HK-2 (cell line): ENCODE measurements at regions not wholly inside any gene's neighbourhood (a gene's known extent, or its start where the extent isn't known, plus 50 kb on each side); places are given as distances from the start of the nearest gene placed in this dataset.

Experiments
- DNase-seq: peaks from one replicate; pipeline ENCODE4 v3.0.0-alpha.2; 2018; ENCODE audit not compliant: unreplicated experiment

DNA sequence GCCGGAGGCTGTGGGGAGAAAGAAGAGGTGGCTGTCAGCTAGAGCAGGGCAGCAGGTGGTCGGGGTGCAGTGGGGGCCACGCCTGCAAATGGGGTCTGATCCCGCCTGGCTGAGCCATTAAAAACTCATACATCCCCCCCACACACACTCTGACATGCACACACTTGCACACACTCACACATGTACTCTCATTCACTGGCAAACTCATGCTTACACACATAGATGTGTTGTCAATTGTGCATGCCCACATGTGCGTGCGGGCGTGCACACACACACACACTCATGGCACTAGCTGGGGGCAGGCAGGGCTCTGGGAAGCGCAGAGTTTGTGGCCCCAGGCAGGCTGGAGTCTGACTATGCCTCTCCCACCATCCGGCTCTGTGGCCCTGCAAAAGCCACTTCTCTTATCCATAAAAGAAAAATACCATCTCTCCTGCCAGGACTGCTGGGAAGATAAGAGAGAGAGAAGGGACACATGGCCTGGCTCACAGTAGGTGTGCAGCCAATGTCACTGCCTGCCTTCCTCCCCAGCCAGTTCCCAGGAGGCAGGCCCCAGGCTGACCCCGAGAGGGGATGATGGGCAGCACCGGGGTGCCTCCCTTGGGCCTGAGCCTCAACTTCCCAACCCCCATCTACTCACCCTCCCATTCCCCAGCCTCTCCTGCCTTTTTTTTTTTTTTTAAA is 163.5 kb upstream of the LINGO1 start:
- DNase-seq: no peak

DNA sequence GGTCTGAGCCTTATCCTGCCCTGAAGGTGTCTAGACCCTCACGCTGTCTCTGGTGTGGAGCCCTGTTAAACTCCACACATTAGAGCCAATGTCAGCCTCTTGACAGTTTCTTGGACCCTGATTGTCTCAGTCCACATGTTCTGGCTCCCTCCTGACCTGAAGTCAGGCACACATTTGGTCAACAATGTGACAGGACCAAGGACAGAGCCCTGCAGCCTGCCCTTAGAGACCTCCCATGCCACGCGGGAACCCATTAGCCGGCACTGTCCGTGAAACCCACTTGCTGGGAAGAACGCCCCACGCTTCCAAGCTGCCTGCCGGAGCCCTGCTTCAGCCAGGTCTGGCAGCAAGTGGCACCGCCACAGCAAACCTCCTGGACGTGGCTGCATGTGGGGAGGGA is 162.7 kb upstream of the LINGO1 start:
- no peak for DNase-seq

DNA sequence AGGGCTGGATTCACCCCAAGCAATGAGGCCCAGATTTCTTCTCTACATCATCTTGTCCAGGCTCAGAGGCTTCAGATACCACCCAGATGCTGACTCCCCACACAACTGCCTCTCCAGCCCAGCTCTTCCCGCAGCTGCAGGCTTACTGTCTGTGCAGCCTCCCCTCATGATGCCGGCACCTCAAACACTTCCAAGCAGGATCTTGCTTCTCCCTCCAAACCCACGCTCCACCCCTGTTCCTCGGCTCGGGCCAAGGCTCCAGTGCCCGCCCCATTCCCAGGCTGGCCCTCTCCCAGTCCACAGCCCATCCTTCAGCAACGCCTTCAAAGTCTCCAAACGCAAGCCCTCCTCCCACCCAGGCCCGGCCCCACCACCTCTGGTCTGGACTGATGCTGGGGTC is 159.2 kb upstream of the LINGO1 start:
- DNase-seq: no peak

DNA sequence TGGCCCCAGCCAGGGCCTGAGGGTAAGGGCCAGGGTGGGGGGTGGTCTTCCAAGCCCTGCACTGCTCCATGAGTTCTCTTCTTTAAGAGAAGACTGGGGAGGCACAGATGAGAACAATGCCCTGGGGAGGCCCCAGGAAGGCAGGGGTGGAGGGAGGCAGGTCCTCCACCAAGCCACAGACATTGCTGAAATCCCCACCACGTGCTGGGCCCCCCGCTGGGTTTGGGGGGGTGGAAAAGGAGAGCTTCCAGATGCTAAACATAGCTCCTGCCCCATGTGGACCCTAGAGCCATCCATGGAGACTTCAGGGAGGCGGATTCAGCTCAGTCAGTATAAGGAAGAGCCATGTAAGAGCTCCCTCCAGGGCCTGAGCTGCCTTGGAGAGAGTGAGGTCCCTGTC is 157.8 kb upstream of the LINGO1 start:
- no peak for DNase-seq

DNA sequence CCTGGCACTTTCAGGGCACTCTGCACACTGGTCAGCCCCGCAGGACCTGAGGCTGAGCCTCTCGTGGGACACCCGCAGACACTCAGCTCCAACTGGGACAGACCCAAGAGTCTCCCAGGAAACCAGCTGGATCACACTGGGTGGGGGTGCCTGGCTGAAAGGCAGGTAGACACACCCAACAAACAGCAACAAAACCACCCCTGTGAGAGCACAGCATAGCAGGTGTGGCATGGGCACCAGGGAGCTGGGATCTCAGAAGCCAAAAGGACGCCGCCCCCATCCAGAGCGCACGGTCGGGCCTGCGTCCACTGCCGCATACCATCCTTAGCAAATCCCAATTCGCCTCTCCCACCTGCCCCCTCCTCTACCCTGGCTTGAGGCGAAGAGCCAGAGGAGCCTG is 154.2 kb upstream of the LINGO1 start:
- DNase-seq: no peak

DNA sequence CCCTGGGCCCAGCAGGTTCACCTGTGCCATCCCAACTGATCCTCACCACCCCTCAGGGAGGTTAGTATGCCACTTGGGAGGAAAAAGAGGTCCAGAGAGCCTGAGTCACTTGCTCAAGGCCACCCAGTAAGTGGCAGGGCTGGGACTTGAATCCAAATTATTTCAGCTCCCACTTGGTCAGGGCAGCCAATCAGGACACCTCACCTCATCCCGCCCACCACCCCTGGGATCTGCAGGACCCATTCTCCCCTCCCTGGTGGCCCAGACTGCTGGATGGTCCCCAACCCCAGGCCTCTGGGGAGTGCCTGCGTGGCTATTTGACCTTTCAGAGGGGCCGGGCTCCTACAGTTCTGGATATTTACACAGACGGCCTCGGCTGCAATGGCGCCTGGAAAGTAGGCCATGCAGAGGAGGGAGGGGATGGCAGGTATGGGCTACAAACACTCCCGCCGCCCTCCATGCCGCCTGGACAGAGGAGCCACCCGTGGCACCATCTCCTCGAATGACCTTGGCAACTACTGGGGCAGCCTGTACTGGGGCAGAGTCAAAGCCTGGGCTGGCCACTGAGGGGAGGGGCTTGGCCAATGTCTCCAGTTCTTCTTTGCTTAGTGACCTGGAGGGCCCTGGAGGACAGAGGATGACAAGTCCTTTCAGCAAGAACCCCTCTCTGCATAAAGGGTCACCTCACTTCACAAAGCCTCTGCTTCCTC is 153.6 kb upstream of the LINGO1 start:
- DNase-seq: no peak

DNA sequence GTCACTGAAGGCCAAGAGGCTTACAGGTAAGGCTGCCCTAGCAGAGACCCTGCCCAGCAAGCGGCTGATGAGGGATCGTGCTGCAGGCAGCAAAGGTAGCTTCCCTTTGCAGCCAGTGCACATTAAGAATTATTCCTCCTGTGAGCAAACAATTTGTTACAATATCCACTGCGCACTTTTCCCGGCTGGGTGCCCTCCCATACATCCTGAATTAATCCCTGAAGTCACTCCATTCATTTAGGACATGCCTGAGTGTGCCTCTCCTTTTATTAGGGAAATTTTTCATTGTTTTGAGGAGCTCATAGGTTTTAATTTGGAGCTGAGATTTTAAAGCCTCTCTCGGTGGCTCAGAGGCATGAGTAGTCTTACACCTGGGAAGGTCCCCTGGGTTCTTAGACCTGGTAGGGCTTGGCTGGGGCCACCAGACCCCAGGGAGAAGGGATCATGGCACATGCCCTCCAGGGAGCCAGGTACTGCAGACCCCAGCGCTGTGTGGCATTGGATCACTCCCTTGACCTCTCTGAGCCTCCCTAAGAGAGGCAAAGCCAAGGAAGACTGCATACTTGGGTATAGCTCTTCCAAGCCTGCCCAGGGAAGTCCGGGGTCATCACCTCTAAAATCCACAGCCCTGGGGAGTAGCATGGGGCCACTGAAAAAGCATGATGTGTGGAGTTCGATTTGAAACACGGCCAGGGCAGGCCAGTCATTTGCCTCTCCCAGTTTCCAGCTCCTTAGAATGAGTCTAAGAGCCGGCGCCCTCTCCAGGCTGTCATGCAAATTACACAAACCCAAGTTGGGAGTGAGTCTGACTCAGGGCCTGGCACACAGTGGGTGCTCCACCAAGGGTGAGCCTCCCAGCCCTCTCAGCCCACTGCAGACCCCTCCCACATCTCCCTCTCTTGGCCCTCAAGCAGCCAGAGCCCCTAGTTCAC is 151.9 kb upstream of the LINGO1 start:
- DNase-seq: no peak

DNA sequence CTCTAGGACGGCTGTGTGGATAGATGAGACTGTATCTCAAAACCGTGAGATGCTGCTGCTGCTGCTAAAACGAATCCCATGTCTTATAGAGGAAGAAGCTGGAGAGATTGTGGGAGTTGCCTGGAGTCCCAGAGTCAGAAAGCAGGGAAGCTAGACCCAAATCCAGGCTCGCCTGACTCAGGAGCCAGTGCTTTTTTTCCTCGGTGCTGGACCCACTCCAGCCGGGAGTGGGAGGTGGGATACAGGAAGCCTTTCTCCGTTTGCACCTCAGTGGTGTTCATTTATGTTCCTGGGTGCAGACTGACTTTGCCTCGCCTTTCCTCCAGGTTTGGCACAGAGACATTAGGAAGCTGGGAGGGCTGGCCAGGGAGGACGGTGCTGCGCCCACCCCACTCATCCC is 150.9 kb upstream of the LINGO1 start:
- DNase-seq: no peak

DNA sequence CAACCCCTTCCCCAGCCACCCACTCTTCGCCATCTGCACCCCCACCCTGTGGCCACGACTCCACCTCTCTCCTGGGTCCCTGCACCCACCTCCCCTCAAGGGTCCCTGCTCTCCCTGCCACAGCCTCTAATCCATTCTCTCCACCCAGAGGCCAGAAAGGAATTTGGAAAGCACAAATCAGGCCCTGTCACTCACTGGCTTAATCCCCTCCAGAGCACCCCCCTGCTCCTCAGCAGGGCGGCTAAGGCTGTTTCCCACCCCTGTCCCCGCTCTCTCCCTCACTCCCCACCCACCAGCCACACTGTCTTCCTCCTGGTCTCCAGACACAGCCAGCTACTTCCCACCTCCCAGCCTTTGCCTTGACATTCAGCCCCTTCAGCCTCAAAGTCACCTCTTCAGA is 150.0 kb upstream of the LINGO1 start:
- DNase-seq: no peak

DNA sequence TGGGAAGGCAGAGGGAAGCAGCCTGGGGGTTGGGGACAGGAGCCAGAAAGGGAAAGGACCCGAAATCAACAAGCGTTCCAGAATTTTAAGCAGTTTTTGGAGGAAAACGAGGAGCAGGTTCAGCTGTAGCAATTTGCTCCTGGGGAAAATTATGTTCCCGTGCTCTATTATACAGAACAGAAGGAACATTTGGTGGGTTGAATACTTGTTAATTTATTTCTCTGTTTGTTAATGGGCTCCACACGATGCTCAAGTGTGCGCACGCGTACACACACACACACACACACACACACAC is 149.2 kb upstream of the LINGO1 start:
- DNase-seq: no peak

DNA sequence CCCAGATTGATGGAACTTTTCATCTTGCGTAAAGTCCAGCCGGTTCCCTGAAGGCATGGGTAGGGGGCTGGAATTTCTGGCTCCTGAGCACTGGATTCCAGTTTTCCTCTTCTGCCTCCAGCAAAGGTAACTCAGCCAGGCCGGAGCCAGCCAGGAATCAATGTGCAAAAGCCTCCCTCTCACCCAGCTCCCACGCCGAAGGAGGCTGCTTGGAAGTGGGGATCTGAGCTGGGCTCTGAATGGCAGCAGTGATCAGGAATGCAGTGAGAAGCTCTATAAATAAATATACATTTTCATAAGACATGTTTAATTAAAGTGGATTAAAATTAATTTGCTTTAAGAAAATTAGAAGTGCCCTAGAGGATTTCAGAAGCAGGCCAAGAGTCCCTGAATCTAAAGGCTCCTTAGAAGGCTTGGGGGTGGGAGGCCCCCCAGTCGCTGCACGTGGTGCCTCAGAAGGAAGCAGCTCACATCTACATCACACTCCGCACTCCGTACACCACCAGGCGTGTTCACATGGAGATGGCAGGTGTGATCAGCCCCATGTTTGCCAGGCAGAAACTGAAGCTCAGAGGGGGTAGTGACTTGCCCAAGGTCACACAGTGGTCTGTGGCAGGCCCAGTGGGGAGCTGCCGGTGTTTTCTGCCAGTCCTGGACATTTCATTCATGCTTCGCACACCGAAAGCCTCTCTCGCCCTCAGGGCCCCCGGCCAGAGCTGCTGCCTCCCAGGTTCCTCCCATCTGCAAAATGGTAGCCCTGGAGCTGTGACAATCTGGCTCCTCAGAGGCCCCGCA is 148.6 kb upstream of the LINGO1 start:
- no peak for DNase-seq

DNA sequence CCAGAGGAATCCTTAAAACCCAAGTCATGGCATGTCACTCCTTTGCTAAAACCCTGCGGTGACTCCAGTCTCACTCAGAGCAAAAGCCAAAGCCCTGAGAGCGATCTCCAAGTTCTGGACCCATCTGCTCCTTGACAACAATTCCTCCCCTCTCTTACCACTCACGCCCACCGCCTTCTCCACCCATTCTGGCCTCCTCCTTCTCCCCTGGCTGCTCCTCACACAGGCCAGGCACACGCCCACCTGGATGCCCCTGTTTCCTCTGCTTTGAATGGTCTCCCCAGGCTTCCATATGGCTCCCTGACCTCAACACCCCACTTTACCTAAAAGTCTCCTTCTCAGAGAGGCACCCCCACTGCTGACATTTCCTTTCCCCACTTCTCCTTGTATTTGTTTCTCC is 146.1 kb upstream of the LINGO1 start:
- no peak for DNase-seq

DNA sequence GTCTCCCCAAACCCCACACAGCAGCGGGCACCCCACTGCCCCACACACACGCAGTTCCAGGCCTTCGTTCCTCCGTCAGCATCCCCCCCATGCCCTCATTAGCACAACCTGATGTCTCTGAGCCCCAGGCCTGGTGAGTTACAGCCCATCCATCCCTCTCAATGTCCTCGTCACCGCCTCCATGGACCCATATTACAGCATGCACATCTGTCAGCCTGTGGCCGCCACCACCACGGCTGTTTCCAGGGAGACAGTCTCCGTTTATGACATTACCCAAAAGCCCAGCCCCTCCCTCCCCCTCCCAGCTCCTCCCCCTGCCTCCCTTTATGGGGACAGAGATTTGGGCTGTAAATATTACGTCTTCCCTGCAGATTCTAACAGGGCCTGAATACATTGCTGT is 143.1 kb upstream of the LINGO1 start:
- DNase-seq: no peak

DNA sequence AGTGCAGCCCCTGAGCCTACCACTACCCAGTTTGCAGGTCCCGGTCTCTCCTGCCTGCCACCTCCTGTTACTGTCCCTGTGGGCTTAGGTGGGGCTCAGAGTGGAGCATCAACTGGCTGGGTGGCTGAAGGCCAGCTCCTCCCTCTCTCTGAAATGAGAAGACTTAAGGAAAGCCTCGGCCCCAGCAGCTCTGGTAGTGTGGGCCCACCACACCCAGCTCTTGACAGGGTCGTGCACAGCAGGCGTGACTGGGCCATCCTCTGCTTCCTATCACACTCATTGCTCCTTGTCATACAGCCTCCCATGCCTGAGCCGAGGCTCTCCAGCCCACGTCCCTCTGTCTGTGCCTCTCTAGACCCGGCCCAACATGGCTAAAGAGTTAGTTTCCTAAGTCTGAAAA is 142.7 kb upstream of the LINGO1 start:
- no peak for DNase-seq

DNA sequence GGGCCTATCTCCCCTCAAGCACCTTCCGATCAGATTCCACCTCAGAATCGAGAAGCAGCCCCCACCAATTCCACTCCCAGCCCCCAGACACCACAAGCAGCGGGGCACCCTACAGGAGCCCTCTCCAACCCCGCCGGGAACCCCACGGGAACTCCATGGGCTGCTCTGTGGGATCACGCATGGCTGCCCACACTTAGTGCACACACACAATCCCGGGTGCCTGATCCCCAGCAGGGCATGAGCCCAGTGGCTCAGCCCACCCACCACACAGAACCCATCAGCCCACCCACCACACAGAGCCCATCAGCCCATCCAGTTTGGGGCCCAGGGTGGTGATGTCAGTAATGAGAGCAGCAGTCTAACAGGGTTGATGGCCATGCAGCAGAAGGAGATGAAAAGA is 141.6 kb upstream of the LINGO1 start:
- DNase-seq: no peak

DNA sequence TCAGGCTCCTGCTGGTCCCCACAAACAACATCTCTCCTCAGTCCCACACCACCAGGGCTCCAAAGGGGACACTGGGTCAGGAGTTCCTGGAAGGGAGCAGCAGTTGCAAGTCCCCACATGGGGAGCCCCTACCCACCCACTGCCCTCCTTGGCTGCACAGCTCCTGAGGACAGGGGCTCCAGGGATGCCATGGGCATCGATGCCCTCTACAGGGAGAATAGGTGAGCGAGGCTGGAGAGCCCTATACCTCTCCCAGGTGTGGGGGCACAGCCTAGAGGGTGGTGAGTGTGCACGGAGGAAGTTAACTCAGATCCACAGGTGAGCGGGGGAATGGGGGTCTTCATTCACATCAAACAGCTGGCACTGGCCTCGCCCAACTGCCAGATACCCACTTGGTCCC is 141.2 kb upstream of the LINGO1 start:
- no peak for DNase-seq

DNA sequence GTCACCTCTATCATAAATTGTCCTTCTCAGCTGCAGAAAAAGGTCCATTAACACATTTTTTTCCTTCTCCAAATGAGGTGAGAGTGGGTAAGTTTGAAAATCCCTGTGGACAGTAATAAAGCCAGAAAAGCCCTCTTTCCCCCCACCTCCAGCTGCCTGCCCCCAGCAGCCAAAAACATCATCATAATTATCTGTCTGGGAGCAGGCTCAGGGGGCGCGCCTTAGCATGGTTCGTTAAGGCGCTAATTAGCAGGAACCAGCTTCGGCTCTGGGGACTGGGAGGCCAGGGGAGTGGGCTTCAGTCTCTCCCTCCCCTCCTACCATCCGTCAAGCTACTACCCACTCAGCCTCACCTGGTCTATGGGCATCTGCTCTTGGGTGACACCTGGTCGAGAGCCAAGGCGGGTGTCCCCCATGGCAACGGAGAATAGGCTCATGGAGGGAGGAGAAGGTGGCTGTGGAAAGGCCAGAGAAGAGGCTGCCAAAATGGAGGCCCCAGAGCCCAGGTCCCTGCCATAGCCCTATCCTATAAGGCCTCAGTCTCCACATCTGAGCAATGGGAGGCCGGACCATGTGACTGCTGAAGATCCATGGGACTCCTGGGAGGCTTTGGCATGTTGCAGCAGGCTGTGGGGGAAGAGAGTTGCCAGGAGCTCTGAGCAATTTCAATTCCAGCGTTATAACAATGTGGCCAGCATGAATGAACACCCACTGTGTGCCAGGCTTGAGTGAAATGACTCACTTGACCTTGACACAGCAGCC is 140.1 kb upstream of the LINGO1 start:
- DNase-seq: no peak

DNA sequence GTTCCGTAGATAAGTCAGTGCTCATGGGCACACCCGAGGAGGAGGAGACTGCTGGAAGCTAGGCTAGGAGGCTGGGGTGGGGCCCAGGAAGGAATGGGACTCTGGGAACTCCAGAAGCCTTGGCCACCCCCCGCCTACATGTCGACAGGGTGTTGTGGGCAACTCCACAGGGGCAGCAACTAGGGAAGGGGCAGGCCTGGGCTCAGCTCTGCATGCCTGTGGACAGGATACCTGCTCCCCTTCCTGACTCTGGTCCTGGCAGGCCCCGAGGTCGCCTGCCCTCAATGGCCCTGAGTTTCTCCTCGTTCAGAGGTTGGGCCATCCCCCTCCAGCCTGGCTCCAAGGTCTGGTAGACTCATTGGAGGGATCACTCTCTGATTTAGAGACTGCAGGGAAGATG is 138.9 kb upstream of the LINGO1 start:
- DNase-seq: no peak

DNA sequence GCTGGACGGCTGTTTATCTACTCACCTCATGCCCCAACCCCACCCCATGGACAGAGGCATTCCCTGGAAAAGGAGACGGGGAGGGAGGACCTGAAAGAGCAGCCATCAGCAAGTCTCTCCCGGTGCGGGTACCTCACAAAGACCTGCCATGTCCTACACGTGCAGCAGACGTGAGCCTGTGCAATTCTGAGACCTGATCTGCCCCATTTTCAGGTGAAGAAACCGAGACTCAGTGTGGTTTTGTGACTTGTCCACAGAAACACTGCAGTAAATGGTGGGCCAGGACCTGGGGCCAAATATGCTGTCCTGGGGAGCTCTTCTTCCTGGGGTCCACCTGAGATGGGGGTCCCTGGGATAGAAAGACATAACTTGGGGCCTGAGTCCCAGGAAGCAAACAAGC is 137.0 kb upstream of the LINGO1 start:
- DNase-seq: no peak

DNA sequence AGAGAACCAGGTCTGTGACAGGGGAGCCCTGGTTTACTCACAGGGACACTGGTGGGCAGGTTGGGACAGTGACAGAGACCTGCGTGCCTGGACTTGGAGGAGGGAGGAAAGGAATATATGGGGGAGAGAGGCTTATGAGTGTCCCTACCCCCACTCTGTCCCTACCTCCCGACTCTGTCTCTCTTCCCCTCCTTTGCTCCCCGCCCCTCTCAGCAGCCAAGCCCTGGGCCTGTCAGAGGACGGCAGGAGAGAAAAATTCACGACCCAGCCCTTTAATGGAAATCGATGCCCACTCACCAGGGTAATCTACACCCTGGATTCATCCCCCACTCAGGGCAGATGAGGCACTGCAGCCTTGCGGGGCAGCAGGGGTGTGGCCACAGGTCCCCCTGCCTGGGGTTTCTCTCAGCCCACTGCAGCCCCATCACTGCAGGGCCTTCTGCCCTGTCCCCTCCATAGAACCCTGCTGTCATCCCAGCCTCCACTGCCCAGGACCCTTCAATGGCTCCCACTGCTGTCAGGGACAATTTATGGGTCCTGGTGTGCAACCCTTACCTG is 135.9 kb upstream of the LINGO1 start:
- no peak for DNase-seq

DNA sequence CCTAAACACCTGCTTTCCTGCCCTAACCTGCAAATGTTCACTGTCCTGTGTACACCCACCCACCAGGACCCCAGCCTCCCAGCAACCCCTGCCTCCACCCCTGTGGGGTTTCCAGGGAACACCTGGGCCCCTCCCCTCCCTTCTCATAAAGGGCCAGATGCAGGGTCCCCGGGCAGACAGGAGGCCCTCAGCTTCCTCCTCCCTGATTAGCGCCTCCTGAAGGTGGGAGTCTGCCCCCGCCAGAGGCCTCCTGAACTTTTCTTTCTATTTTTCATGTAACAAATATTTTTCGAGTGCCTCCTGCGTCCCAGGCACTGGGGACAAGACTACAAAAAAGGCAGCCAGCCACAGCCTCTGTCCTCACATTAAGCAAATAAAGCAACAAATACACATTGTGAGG is 135.4 kb upstream of the LINGO1 start:
- no peak for DNase-seq
